GM21529 (cell line): ENCODE measurements at regions not wholly inside any gene's neighbourhood (a gene's known extent, or its start where the extent isn't known, plus 50 kb on each side); places are given as distances from the start of the nearest gene placed in this dataset.
A peak's percentile ranks its signal among the peaks of the same experiment; 100 is the strongest.
"Not testable (repeated sequence)": the region's sequence is repeated elsewhere in the genome, so short reads cannot be mapped to it uniquely, and the experiment has no call there.

Experiments used
- ATAC-seq: cut with Tn5 transposase; IDR thresholded peaks from one replicate; pipeline ENCODE4 v1.9.1; 2021; ENCODE audit not compliant: unreplicated experiment

- no peak for ATAC-seq
These were observed 51.6 kb upstream of the CNTLN start for GRCh38 chr9:17083258-17083657.

DNA sequence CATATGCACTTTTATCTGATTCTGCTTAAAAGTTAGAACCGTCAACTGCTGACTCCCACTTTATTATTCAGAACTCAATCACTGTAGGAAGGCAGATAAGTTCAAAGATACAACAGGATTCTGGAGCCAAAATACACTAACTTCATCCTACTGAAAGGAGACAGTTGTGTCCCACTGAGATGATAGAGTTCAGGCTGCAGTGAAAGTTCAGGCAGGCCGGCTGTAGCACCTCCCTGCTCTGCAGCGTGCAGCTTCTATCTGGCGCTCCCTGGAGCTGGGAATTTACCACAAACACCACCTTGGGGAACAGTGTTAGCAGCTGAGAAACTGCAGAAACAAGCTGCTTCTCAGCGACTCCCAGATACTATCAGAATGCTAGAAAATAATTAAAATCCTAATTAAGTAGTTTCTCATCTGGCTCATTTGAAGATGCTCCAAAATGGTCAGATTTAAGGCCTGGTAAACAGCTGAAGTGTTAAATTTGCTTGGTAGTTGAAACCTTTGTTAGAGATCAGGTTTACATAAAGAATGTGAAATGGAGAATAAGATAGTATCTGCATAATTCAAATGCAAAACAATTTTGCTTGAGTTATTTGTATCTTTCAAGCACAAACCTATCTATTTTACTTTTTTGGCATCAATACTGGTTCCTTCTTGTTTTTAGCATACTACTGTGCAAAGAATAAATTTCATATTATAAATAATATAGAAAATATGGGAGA is 52.3 kb upstream of the CNTLN start:
- no peak for ATAC-seq

GRCh38 chr9:17081814-17082213 is 53.0 kb upstream of the CNTLN start:
- ATAC-seq, result no peak

DNA sequence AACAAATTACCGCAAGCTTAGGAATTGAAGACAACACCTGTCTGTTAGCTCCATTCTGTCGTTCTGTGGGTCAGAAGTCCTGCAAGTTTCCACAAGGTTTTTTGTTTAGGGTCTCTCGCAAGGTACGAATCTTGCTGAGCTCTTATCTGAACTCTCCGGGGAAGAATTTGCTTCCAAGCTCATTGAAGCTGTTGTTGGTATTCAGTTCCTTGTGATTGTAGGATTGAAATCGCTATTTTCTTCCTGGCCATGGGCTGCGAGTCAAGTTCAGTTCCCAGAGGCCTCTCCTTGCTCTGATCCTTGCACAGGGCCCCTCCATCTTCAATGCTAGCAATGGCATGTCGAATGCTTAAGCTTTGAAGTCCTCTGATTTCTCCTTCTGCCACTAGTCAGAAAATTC is 53.5 kb upstream of the CNTLN start:
- ATAC-seq, result no peak

DNA sequence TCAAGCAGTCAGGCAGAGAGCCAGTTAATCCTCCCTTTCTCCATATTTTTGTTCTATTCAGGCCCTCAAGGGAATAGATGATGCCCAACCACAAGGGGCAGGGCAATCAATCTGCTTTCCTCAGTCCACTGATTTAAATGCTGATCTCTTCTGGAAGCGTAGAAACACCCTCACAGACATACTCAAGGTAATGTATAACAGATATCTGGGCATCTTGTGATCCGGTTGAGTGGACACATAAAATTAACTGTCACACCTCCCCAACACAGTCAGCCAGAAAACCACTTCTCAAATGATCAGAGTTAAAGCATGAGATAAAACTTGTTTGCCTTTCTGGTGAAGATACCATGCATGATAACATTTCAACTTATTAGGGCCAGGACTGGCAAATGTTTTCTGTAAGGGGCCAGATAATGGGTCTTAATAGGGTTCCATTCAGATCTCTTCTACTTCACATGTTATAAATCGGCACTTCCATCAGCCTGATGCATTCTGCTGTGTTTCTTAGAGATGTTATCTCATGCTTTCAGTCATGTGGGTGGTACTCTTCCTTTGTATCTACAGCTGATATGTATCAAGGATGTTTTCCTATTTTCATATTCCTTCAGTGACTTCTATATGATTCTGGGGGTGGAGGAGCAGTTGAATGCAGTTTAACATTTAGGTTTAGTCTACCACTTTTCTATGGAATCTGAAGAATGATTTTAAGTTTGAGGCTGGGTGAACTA is 58.9 kb upstream of the CNTLN start:
- no peak for ATAC-seq

DNA sequence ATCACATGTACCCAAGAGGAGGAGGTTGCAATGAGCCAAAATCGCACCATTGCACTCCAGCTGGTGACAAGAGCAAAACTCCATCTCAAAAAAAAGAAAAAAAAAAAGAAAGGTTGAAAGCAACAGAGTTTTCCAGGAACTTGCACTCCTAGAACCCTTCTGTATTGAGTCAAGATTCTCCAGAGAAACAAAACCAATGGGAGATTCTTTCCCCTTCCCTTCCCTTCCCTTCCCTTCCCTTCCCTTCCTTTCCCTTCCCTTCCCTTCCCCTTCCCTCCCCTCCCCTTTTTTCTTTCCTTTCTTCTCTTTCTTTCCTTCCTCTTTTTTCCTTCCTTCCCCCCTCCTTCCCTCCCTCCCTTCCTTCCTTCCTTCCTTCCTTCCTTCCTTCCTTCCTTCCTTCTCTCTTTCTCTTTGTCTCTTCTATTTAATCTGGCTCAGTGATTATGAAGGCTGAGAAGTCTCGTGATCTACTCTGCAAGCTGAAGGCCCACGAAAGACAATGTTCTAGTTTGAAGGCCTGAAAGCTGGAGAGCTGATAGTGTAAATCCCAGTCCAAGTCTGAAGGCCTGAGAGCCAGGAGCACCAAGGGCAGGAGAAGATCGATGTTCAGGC is 59.6 kb upstream of the CNTLN start:
- ATAC-seq, result no peak

- ATAC-seq, result not testable (repeated sequence)
These were observed 62.3 kb upstream of the CNTLN start for GRCh38 chr9:17072563-17072962.

- ATAC-seq, result no peak
These were observed 66.2 kb upstream of the CNTLN start for GRCh38 chr9:17068671-17069070.

DNA sequence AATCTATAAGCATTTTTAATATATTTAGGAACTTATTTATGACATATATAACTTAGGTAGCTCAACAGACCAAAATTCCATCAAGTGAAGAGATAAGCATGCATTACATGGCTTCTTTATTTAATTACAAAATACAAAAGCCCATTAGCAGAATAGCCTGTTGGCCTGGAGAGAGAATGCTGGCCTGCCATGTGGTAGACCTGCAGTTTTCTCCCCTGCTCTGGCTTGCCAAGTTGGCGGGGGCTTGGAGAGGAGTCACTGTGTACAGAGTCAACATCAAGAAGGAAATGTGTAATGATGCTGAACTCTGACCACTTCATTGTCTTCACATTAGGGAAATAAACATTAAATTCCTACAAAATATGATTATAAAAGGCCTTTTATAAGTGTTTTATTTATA is 69.8 kb upstream of the CNTLN start:
- ATAC-seq, result no peak

GRCh38 chr9:17064558-17064957 is 70.3 kb upstream of the CNTLN start:
- ATAC-seq, result no peak

DNA sequence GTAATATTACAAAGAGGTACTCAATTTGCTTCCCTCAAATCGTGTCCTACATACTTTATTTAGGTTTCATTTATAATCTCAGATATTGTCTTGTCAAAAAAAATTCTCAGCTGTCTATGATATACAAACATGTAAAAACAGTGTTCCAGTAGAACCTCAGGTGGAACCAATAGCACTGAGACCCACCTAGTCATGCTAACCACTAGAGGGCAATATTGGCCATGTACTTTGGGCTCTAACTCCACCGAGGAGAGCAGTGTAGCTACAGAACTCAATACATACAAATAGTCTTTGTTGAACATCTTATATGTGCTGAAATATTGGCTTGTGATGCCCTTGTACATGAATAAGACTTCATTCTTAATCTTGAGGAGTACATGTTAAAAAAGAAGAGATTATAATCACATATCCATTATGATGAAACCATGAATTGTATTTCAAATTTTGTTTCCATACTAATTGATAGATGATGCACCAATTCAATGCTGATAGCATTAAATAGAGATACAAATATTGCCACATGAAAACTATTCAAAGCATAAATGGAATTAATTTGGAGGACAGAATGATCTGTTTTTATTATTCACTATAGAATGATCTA is 71.2 kb upstream of the CNTLN start:
- peak; percentile 91 for ATAC-seq

DNA sequence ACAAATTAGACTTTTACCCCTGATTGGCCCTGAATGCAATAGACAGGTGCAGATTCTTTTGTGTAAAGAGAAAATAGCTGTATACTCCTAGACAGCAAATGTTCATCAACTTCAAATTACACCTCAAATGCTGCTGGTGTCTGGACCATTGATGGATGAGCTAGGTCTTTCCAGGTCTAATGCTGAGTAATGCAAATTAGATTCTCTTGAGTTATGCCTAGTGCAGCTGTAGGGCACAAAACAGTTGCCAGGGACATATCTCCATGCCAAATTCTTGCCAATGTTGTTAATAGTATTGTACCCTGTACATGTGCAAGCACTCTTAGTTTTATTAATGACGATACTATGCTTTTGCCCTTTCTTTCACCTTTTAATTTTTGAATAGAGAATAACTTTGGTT is 72.3 kb upstream of the CNTLN start:
- no peak for ATAC-seq

DNA sequence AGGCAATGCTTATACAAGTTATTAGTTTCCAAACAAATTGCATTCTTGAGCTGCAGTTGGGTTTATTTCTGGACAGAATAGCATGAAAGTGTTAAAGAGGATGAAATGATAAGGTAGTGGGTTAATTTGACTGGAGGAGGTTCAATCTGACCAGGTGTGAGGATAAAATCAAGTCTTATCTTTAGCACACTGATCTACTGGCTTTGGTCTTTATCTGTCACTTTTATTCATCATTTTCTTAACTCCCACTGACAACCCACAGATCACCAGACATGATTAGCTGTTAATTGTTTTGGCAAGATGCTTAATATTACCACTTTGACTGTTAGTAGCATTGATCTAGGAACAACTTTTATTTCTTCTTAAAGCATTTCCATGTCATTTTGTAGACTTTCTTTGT is 74.4 kb upstream of the CNTLN start:
- ATAC-seq, result no peak

DNA sequence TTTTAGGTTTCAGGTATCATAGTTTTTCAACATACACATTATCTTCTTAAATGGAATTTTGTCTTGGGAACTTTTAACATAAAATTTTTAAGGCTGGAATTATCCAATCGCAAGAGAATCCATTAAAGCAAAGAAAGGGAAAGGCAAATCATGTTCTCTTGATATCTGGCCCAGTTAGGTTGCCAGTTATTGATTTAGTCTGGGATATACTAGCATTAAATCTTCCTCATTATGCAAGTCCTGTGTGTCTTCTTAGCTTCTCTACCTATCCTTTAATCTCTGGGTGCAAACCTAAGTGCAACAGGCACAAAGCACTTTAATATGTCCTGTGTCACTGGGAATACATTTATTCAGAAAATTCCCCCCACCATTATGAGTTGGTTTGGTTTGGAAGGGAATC is 75.4 kb upstream of the CNTLN start:
- no peak for ATAC-seq

DNA sequence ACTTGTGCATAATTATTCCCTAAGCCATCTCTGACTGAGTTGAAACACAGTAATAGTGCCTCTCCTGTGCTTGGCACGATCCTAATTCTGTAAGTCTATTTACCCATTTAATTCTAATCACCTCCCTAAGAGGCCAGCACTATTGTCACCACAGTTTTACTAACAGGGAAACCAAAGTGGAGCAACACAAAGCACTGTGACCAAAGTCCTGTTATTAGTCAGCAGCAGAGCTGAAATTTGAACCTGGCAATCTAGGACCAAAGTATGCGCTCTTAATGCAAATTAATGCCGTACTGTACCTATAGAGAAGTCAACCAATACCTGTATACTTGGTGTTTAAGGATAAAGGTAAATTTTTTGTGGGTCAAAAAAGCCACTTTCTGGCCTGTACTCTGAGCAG is 77.1 kb upstream of the CNTLN start:
- no peak for ATAC-seq

DNA sequence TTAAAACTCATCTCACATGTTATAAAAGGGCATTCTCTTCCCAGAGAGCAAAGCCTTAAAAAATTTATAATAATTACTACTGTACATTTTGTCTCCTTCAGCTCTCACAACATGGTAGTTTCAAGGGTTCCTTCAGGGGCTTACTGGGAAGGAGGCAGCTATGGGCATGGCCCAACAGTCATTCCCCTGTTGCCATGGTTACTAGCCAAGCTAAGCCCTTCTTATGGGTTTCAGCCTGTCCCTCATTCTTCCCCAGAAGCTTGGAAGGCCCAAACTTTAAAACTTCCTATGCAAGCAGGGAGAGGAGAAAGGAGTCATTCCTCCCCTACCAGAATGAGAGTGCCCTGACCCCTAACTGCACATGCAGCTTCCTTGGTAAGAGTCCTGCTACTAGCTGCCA is 82.2 kb upstream of the CNTLN start:
- no peak for ATAC-seq

DNA sequence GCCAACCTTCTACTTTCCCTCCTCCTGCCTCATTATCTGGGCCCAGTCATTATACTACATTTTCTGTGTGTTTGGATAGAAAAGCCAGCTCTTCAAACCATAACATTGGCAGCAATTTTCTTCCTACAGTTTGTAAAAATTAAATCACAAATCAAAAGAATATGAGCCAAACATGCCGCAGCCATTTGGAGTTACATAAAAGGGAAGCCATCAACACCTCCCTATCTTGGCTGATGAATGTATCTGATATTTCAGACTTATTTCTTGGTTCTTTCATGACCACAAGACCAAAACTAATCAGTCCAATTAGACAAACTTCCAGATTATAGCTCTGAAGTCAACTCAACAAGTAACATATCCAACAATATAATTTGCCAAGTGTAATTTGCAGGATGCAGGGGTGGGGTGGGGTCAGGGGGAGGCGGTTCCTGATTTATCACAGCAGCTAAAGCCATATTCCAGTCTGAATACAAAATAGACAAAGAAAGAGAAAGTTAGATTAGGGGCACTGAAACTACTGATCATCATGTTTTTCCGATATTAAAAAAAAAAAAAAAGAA is 89.4 kb upstream of the CNTLN start:
- no peak for ATAC-seq

DNA sequence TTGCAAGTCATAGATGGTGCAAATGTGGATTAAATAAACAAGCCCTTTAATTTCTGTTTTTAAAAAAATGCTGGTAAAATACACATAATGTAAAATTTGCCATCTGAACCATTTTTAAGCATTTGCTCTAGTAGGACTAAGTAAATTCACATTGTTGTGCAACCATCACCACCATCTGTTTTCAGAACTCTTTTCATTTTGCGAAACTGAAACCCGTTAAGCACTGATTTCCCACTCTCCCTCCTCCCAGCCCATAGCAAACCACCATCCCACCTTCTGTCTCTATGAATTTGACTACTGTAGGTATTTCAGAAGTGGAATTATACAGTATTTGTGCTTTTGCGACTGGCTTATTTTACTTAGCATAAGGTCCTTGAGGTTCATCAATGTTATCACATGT is 103.3 kb upstream of the CNTLN start:
- ATAC-seq, result no peak

- ATAC-seq, result no peak
These were observed 109.6 kb upstream of the CNTLN start for GRCh38 chr9:17025281-17025680.

DNA sequence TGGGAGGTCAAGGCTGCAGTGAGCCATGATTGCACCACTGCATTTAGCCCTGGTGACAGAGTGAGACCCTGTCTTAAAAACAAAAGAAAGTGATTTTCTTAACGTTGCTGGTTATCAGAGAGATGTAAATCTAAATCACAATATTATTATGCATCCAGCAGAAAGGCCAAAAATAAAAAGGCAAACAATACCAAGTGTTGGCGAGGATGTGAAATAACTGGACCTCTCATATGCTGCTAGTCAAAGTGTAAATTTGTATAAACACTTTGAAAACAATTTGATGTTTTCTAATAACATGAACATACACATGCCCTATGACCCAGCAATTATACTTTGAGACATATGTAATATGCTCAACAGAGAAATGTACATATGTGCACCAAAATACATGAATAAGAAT is 110.7 kb upstream of the CNTLN start:
- ATAC-seq, result no peak

DNA sequence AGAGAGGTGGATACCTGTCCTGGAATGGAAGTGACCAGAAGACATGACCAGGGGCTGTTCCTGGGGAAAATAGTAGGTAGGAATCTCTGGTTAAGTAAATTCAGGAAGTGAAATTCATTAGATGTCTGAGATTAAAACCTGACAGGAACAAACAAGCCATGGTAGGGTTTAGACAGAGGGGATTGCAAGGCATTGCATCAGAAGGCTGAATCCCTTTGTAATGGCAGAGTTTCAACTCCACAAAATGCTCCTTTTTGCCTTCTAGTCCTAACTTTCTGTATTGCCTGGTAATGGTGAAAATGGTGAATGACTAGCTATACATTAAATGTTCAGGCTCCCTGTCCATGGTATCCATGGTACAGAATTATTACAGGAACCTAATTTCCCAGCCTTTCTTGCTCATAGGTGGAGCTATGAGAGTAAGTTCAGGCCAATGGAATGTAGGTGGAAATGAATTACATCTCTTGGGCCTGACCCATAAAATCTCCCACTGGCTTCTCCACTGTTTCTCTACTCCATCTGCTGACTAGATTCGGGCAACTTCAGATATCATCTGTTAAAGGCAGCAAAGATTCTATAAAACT is 113.4 kb upstream of the CNTLN start:
- no peak for ATAC-seq
